BE2C (cell line): ENCODE measurements at regions not wholly inside any gene's neighbourhood (a gene's known extent, or its start where the extent isn't known, plus 50 kb on each side); places are given as distances from the start of the nearest gene placed in this dataset.

ENCODE experiments used
- DNase-seq: peaks from one replicate; pipeline ENCODE4 v3.0.0-alpha.2; 2020
- H3K27me3 ChIP-seq: fragments of 250-450 bp; sonication (Bioruptor Pico); 2 replicates; pipeline ENCODE4 v1.5.1; 2020; ENCODE audit warnings: mild to moderate bottlenecking
- H3K36me3 ChIP-seq: fragments of 250-450 bp; sonication (Bioruptor Pico); 2 replicates; pipeline ENCODE4 v1.5.1; 2020; ENCODE audit warnings: mild to moderate bottlenecking
- H3K4me1 ChIP-seq: fragments of 250-450 bp; sonication (Bioruptor Pico); 2 replicates; pipeline ENCODE4 v1.5.1; 2020
- H3K4me3 ChIP-seq: 2 replicates; pipeline ENCODE4 v1.5.1; 2011; ENCODE audit warnings: low read depth, low read length
- H3K9me3 ChIP-seq: fragments of 250-450 bp; sonication (Bioruptor Pico); 2 replicates; pipeline ENCODE4 v1.5.1; 2020
- CTCF ChIP-seq: IDR thresholded peaks from 2 replicates; pipeline ENCODE4 v1.5.1; 2012; ENCODE audit warnings: mild to moderate bottlenecking, low read depth, low read length

DNA sequence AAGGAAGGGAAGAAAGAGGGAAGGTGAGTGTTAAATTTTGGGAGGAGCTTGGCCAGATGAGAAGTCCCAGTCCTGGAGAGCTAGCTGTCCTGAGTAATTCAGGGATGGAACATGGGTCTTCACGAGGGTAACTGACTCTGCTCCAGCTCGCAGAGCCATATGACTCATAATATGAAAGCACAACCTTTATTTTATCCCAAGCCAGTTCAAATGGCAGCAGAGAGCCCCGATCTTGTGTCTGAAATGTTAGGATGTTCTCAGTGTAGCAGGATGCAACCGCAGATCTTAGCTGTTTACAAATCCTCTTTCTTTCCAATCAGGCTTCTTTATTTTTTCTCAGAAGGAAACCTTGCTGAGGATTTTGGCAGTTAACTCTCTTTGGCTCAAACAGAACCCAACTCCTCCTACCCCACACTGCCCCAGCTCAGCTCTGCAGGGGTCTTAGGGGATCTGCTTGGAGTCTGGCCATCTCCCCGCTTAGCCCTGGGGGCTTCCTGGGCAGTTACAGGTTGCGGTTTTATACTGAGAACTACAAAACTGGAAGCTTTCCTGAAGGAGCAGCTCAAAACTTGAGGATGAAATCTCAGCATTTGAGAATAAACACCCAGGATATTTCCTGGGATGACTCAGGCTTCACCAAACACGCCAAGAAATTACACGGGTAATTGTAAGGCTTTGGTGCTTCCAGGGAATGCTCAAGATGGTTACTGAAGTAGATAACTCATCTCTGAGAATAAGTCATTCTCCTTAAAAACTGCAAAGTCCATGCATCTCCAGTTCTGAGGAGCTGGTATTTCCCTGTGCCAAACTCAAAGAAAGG, 92.5 kb downstream of the VCPKMT start:
- no peaks in the 10 kb centered on the region for H3K4me1 ChIP-seq
- H3K4me3 ChIP-seq: no peak overlapping the region
- no peaks in the 10 kb centered on the region for H3K27me3 ChIP-seq
- H3K9me3 ChIP-seq: peaks cover 3% of the 10 kb centered on the region; the same call in 1 of the 2 replicates
- no peaks in the 10 kb centered on the region for H3K36me3 ChIP-seq
- no peak for DNase-seq
- no peak for TF ChIP-seq CTCF

DNA sequence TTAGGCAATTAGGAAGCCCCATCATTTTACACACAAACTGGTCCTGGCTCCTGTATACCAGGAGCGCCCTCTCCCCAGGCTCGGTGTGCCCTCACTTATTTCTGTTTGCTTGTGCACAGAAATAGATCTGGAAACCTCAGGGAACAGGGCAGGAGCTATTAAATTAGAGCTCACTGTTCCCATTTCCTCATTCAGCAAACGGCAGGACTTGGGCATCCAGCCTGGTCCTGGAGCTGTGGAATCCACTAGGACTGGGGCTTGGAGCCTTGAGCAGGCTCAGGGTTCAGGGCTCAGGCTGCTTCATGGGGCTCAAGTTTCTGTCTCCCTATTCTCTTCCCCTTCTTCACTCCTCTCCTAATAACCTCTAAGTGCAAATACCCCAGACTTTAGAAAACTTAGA, 91.3 kb downstream of the VCPKMT start:
- Histone ChIP-seq H3K4me3 (no peak overlapping the region), H3K4me1 (no peaks in the 10 kb centered on the region), H3K27me3 (no peaks in the 10 kb centered on the region), H3K36me3 (no peaks in the 10 kb centered on the region), H3K9me3 (peaks cover 3% of the 10 kb centered on the region; the same call in 1 of the 2 replicates)
- DNase-seq: no peak
- TF ChIP-seq CTCF: no peak

DNA sequence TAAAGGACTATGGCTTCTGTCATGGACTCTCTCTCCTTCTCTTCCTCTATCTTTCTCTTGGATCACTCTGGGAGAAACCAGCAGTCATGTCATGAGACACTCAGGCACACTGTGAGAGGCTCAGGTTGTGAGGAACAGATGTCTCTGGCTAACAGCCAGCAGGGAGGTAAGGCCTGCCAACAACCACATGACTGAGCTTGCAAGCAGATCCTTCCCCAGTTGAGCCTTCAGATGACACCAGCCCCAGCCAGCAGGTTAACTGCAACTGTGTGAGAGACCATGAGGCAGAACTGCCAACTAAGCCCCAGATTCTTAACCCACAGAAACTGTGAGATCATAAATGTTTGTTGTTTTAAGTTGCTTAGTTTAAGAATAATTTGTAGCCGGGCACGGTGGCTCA, 90.6 kb downstream of the VCPKMT start:
- no peak for TF ChIP-seq CTCF
- peaks cover 3% of the 10 kb centered on the region; the same call in 1 of the 2 replicates for H3K9me3 ChIP-seq
- no peaks in the 10 kb centered on the region for H3K36me3 ChIP-seq
- peak; percentile 51 for DNase-seq
- no peaks in the 10 kb centered on the region for H3K4me1 ChIP-seq
- H3K4me3 ChIP-seq: no peak overlapping the region
- no peaks in the 10 kb centered on the region for H3K27me3 ChIP-seq

DNA sequence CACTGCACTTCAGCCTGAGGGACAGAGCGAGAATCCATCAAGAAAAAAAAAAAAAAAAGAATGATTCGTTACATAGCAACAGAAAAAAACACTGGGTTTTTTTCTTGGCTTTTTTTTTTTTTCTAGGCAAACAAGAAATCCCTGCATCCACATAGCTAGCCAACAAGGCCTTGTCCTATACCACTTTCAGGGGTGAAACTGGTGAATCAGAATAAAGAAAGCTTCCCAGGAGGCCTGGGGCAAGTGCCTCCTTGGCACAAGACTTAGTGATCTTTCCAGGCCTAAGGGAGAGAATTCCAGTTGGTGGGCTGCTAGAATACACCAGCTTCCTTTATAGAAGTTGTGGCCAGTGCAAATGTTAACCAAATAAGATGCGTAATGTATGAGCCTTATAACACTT, 90.0 kb downstream of the VCPKMT start:
- no peak for DNase-seq
- Histone ChIP-seq H3K36me3 (no peaks in the 10 kb centered on the region), H3K4me3 (no peak overlapping the region), H3K4me1 (no peaks in the 10 kb centered on the region), H3K9me3 (peaks cover 3% of the 10 kb centered on the region; the same call in 1 of the 2 replicates), H3K27me3 (no peaks in the 10 kb centered on the region)
- no peak for TF ChIP-seq CTCF

GRCh38 chr14:50027816-50028215, 88.6 kb downstream of the VCPKMT start:
- Histone ChIP-seq H3K36me3 (no peaks in the 10 kb centered on the region), H3K9me3 (peaks cover 3% of the 10 kb centered on the region; the same call in 1 of the 2 replicates), H3K4me1 (no peaks in the 10 kb centered on the region), H3K4me3 (no peak overlapping the region), H3K27me3 (no peaks in the 10 kb centered on the region)
- no peak for DNase-seq
- no peak for TF ChIP-seq CTCF

DNA sequence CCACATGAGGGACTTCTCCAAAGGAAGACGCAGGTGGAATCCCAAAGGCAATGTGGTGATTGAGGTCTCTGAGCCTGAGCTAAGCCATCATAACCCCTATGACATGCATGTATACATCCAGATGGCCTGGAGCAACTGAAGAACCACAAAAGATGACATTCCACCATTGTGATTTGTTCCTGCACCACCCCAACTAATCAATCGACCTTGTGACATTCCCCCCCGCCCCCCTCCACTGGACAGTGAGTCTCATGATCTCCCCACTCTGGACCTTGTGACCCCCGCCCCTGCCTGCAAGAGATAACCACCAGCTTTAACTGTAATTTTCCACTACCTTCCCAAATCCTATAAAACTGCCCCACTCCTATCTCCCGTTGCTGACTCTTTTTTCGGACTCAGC, 87.9 kb downstream of the VCPKMT start:
- Histone ChIP-seq H3K9me3 (peaks cover 3% of the 10 kb centered on the region; the same call in 1 of the 2 replicates), H3K4me1 (no peaks in the 10 kb centered on the region), H3K36me3 (no peaks in the 10 kb centered on the region), H3K27me3 (no peaks in the 10 kb centered on the region), H3K4me3 (no peak overlapping the region)
- no peak for DNase-seq
- TF ChIP-seq CTCF: no peak
